ENCODE measurements at regions not wholly inside any gene's neighbourhood (a gene's known extent, or its start where the extent isn't known, plus 50 kb on each side); places are given as distances from the start of the nearest gene placed in this dataset.
"Not testable (repeated sequence)": the region's sequence is repeated elsewhere in the genome, so short reads cannot be mapped to it uniquely, and the experiment has no call there.

GRCh38 chr13:57897225-57897624 lies 265.7 kb downstream of the PCDH17 start:
- ChIA-PET POLR2A (ENCODE audit: unreplicated experiment) (no interaction called here), CTCF (no interaction called here)
- H3K4me1 ChIP-seq (replicated peaks; ENCODE audit: insufficient read depth) = no peaks in the 10 kb centered on the region
- H3K4me3 ChIP-seq = no peak overlapping the region
- H3K9me3 ChIP-seq (ENCODE audit: insufficient read depth, low read depth) = no peaks in the 10 kb centered on the region
- H3K9me2 ChIP-seq (ENCODE audit: insufficient read depth) = no peaks in the 10 kb centered on the region
- no peak overlapping the region for H2AFZ ChIP-seq
- intact Hi-C loops (cut with micrococcal nuclease; ENCODE audit: unreplicated experiment) = no loop called here
- H3K4me2 ChIP-seq = no peak overlapping the region
- no peaks in the 10 kb centered on the region for H3K36me3 ChIP-seq (ENCODE audit: low read depth)
- BruUV-seq (replicated peaks) = no TSS peak
- H3K27ac ChIP-seq = no peak overlapping the region
- no peaks in the 10 kb centered on the region for H4K20me1 ChIP-seq (ENCODE audit: insufficient read depth)
- TF ChIP-seq, protein P1, sequence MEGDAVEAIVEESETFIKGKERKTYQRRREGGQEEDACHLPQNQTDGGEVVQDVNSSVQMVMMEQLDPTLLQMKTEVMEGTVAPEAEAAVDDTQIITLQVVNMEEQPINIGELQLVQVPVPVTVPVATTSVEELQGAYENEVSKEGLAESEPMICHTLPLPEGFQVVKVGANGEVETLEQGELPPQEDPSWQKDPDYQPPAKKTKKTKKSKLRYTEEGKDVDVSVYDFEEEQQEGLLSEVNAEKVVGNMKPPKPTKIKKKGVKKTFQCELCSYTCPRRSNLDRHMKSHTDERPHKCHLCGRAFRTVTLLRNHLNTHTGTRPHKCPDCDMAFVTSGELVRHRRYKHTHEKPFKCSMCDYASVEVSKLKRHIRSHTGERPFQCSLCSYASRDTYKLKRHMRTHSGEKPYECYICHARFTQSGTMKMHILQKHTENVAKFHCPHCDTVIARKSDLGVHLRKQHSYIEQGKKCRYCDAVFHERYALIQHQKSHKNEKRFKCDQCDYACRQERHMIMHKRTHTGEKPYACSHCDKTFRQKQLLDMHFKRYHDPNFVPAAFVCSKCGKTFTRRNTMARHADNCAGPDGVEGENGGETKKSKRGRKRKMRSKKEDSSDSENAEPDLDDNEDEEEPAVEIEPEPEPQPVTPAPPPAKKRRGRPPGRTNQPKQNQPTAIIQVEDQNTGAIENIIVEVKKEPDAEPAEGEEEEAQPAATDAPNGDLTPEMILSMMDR (conservative IDR thresholded peaks at IDR 0.05) = no peak
- TF ChIP-seq EZH2 (IDR thresholded peaks at IDR 0.05; ENCODE audit: low read depth) = no peak
- H3K79me2 ChIP-seq (ENCODE audit: low read depth) = no peaks in the 10 kb centered on the region
- H3F3A ChIP-seq (ENCODE audit: insufficient read depth, low read depth) = no peaks in the 10 kb centered on the region
- no peaks in the 10 kb centered on the region for H3K27me3 ChIP-seq (ENCODE audit: insufficient read depth, low read depth)
- DNase-seq = no peak

DNA sequence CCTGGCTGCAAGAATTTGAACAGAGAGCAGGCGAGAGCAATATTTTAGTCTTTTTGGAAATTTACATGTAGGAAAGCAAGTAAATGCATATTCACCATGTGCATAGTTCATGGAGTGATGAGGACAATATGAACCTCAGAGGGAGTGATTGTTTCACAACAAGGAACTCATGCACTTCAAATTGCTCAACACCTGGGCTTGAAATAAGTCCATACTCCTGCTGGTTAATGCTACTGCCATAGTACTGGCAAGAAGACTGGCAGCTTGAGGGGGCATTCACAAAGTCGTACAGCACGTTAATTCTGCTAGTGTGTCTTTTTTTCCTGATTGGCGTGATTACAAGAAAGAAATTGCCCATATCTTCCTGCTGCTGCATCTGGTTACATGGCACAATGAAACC lies 267.6 kb downstream of the PCDH17 start:
- Histone ChIP-seq H3K9me3 (ENCODE audit: insufficient read depth, low read depth) (no peaks in the 10 kb centered on the region), H3K9me2 (ENCODE audit: insufficient read depth) (no peaks in the 10 kb centered on the region), H2AFZ (no peak overlapping the region), H3K4me3 (no peak overlapping the region), H3K27me3 (ENCODE audit: insufficient read depth, low read depth) (no peaks in the 10 kb centered on the region), H3K79me2 (ENCODE audit: low read depth) (no peaks in the 10 kb centered on the region), H3K4me2 (no peak overlapping the region), H3K4me1 (replicated peaks; ENCODE audit: insufficient read depth) (no peaks in the 10 kb centered on the region), H3K27ac (no peak overlapping the region), H3K36me3 (ENCODE audit: low read depth) (no peaks in the 10 kb centered on the region), H3F3A (ENCODE audit: insufficient read depth, low read depth) (no peaks in the 10 kb centered on the region), H4K20me1 (ENCODE audit: insufficient read depth) (no peaks in the 10 kb centered on the region)
- intact Hi-C loops (cut with micrococcal nuclease; ENCODE audit: unreplicated experiment) = no loop called here
- TF ChIP-seq, protein P1 (conservative IDR thresholded peaks at IDR 0.05) = no peak
- no peak for TF ChIP-seq EZH2 (IDR thresholded peaks at IDR 0.05; ENCODE audit: low read depth)
- CTCF ChIA-PET = no interaction called here
- no peak for DNase-seq
- no TSS peak for BruUV-seq (replicated peaks)
- POLR2A ChIA-PET (ENCODE audit: unreplicated experiment) = no interaction called here

DNA sequence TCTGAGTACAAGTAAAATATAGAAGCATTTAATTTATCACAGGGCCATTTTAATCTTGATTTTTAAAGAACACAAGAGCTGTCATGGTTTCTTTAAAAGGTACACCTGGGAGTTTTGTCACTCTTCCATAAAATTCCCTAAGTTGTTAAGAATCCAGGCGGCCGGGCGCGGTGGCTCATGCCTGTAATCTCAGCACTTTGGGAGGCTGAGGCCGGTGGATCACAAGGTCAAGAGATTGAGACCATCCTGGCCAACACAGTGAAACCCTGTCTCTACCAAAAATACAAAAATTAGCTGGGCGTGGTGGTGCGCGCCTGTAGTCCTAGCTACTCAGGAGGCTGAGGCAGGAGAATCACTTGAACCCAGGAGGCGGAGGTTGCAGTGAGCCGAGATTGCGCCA lies 278.3 kb downstream of the PCDH17 start:
- H3K9me2 ChIP-seq (ENCODE audit: insufficient read depth); H2AFZ ChIP-seq; H3K27me3 ChIP-seq (ENCODE audit: insufficient read depth, low read depth); H3K36me3 ChIP-seq (ENCODE audit: low read depth); H3K4me3 ChIP-seq; DNase-seq; H3K27ac ChIP-seq; H3K4me1 ChIP-seq (replicated peaks; ENCODE audit: insufficient read depth); H4K20me1 ChIP-seq (ENCODE audit: insufficient read depth); H3K9me3 ChIP-seq (ENCODE audit: insufficient read depth, low read depth); CTCF ChIA-PET; POLR2A ChIA-PET (ENCODE audit: unreplicated experiment); H3F3A ChIP-seq (ENCODE audit: insufficient read depth, low read depth); H3K79me2 ChIP-seq (ENCODE audit: low read depth); H3K4me2 ChIP-seq; BruUV-seq (replicated peaks); intact Hi-C loops (cut with micrococcal nuclease; ENCODE audit: unreplicated experiment): not testable (repeated sequence)

DNA sequence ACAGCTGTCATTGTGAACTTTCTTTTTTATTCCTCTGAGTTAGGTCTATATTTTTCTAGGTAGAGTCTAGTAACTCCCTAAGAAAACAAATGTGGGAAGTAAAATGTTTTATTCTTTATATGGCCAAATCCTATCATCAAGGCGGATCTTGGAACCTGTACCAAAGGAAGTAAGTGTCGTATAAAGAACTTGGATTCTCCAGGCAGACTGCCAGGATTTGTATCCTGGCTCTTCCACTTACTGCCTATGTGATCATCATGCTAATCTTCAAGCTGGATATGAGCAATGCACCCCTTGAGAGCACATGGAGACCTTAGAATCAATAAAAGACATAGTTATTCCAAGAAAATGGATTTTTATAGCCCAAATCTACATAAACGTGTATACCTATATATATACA lies 286.5 kb downstream of the PCDH17 start:
- Histone ChIP-seq H3K4me3 (no peak overlapping the region), H3K36me3 (ENCODE audit: low read depth) (no peaks in the 10 kb centered on the region), H3K9me3 (ENCODE audit: insufficient read depth, low read depth) (no peaks in the 10 kb centered on the region), H4K20me1 (ENCODE audit: insufficient read depth) (no peaks in the 10 kb centered on the region), H3K79me2 (ENCODE audit: low read depth) (no peaks in the 10 kb centered on the region), H3K27ac (no peak overlapping the region), H3F3A (ENCODE audit: insufficient read depth, low read depth) (no peaks in the 10 kb centered on the region), H3K9me2 (ENCODE audit: insufficient read depth) (no peaks in the 10 kb centered on the region), H3K4me1 (replicated peaks; ENCODE audit: insufficient read depth) (no peaks in the 10 kb centered on the region), H3K27me3 (ENCODE audit: insufficient read depth, low read depth) (no peaks in the 10 kb centered on the region), H2AFZ (no peak overlapping the region), H3K4me2 (no peak overlapping the region)
- TF ChIP-seq, protein P1 (conservative IDR thresholded peaks at IDR 0.05) = no peak
- TF ChIP-seq EZH2 (IDR thresholded peaks at IDR 0.05; ENCODE audit: low read depth) = no peak
- DNase-seq = no peak
- intact Hi-C loops (cut with micrococcal nuclease; ENCODE audit: unreplicated experiment) = no loop called here
- BruUV-seq (replicated peaks) = no TSS peak
- ChIA-PET POLR2A (ENCODE audit: unreplicated experiment) (no interaction called here), CTCF (no interaction called here)
